A204.1 (cell line): ENCODE measurements at regions not wholly inside any gene's neighbourhood (a gene's known extent, or its start where the extent isn't known, plus 50 kb on each side); places are given as distances from the start of the nearest gene placed in this dataset.
"Not testable (repeated sequence)": the region's sequence is repeated elsewhere in the genome, so short reads cannot be mapped to it uniquely, and the experiment has no call there.

Experiments
- FAIRE-seq: peaks from 2 replicates; lab custom pipeline; 2012; peaks lifted over from hg19 to GRCh38; lab: Jason Lieb, UNC

DNA sequence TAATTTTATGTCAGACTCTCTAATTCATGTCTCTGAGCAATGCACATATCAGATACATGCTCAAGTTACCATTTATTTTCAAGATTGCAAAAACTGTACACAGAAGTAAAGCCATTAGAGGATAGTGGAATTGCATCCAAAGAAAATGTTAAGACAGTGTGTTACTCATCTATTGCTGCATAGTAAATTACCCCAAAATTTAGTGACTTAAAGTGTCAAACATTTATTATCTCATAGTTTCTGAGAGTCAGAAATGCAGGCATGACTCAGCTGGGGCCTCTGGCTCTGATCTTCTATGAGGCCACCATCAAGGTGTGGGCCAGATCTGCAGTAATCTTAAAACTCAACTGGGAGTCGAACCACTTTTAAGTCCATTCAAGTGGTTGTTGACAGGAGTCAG lies 275.2 kb downstream of the QDPR start:
- FAIRE-seq = no peak

DNA sequence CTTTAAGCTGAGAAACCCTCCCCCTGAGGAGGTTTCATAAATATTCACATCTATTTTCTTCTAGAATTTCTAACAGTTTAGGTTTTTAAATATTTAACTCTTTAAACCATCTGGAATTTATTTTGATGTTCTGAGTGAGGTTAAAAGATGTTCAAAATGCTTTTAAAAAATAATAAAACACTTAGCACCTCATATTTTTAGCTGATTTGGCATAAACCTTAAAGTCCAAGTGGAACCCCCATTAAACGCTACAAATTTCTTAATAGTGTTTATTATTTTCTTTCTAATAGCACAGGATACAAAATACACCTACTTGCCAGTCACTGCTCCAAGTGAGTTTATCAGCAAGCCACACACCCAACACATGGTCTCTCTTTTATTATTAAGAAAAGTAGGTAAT lies 277.2 kb downstream of the QDPR start:
- no peak for FAIRE-seq

- FAIRE-seq = no peak
Observed at GRCh38 chr4:17232566-17233253, 279.2 kb downstream of the QDPR start.

DNA sequence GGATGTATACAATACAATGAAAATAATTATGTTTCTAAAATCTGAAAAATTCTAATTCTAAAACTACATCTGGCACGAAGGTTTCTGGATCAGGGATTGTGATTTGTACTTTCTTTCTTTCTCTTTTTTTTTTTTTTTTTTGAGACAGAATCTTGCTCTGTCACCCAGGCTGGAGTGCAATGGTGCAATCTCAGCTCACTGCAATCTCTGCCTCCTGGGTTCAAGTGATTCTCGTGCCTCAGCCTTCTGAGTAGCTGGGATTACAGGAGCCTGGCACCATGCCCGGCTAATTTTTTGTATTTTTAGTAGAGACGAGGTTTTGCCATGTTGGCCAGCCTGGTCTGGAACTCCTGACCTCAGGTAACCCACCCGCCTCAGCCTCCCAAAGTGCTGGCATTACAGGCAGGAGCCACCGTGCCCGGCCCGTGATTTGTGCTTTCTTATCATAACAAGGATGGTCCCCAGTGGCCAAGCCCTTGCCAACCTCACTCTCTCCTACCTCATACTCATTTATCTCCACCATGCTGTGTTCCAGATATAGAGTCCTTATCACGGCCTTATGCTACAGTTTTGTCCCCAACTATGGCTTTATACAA lies 279.9 kb downstream of the QDPR start:
- not testable (repeated sequence) for FAIRE-seq

DNA sequence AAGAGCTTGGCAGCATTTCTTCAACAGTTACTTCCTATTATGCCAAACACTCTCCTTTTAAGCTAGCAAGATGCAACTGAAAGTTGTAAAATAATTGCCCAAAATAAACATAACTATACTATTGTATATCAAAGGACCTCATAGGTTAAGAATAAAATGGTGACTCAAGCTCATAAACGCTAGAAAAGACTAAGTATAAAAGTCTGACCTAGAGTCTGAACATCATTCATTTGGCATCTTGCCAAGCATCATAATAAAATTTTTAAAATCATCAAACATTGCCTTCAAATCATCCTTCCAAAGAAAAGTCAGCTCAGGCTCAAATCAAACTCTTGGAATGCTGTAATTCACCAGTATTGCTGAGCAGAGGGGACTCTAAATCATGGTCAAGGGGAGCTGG lies 281.2 kb downstream of the QDPR start:
- no peak for FAIRE-seq

GRCh38 chr4:17220816-17221215 lies 291.1 kb downstream of the QDPR start:
- FAIRE-seq = no peak

- no peak for FAIRE-seq
Observed at GRCh38 chr4:17218786-17219185, 293.1 kb downstream of the QDPR start.

- no peak for FAIRE-seq
Observed at GRCh38 chr4:17206829-17207801, 304.8 kb downstream of the QDPR start.

- FAIRE-seq = no peak
Observed at GRCh38 chr4:17204908-17205307, 306.5 kb upstream of the LDB2 start.

GRCh38 chr4:17203797-17204196 lies 305.4 kb upstream of the LDB2 start:
- no peak for FAIRE-seq

DNA sequence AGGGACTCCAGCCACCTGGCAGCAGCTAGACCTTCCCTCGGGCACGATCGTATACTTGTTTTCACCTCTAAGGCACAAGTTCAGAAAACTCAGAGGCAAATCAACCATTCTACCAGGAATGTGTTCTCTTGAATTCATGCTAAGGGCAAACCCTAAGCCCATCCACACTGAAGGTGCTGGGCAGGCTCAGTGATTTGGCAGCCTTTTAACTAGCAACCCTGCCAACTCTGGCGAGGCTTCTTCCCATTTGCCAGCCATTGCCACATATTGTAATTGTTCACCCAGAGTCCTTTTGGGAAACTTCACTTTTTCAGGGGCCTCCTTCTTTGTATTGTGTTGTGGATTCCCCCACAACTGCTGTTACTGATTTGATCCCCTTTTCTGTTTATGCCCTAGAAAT lies 298.6 kb upstream of the LDB2 start:
- no peak for FAIRE-seq

GRCh38 chr4:17195461-17196275 lies 297.2 kb upstream of the LDB2 start:
- FAIRE-seq = no peak

GRCh38 chr4:17194586-17194985 lies 296.1 kb upstream of the LDB2 start:
- no peak for FAIRE-seq

DNA sequence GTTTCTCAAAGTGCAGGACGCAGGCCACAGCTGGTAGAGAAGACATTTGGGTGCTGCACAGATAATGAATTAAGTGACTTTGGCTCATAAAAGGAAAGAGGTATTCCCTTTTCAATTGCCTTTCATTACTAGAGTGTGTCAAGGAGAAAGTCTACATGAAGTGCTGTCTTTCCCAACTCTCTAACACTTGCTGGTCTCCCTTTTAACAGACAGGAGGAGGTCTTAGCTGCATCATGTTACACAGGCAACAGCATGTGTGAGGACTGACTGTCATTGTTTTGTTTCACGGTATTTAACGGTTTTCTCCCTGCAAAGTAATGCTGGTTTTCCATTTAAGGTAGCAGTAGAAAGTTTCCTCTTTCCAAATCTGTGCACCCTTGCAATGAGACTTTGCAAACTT lies 291.3 kb upstream of the LDB2 start:
- no peak for FAIRE-seq

GRCh38 chr4:17189401-17189720 lies 290.9 kb upstream of the LDB2 start:
- FAIRE-seq = no peak

- no peak for FAIRE-seq
Observed at GRCh38 chr4:17188547-17189400, 290.3 kb upstream of the LDB2 start.

DNA sequence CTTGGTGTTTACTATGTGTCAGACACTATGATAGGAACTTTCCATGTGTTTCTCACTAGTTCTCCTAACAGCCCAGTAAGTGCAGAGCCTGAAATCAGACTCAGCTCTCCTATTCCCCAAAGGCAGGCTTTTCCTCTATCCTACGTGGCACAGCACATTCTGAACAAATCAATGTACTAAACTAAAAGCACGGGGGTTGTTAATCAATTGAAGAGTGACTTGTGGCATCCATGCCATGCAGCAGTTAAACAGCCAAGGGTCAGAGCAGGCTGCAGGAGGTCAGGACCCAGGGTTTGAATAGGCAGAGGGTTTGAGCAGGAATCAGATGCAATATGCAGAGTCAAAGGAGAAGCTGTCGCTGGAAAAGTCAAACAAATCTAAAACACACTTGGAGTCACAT lies 289.7 kb upstream of the LDB2 start:
- FAIRE-seq = no peak

- FAIRE-seq = no peak
Observed at GRCh38 chr4:17187003-17187402, 288.6 kb upstream of the LDB2 start.

GRCh38 chr4:17182888-17183287 lies 284.4 kb upstream of the LDB2 start:
- FAIRE-seq = no peak

GRCh38 chr4:17174751-17175150 lies 276.3 kb upstream of the LDB2 start:
- no peak for FAIRE-seq

GRCh38 chr4:17173300-17173699 lies 274.9 kb upstream of the LDB2 start:
- no peak for FAIRE-seq

DNA sequence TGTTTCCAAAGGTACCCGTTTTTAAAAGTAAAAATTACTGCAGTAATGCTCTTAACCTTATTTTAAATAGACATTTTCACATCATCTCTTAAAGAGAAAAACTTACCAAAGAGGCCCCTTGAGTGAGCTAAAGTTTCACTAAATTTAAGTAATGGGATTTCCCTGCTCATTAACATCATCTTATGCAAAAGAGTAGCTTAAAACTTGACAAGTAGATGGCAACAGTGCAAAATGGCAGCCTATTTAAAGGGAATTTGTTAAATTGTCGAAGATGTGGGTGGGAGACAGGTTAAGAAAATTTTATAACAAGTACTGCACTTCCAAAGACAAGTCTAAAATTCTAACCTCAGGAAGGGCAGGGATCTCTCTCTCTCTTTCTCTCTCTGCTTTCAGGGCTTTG lies 271.7 kb upstream of the LDB2 start:
- no peak for FAIRE-seq
